Progenitor cell of endocrine pancreas (in vitro differentiated cells): ENCODE measurements at regions not wholly inside any gene's neighbourhood (a gene's known extent, or its start where the extent isn't known, plus 50 kb on each side); places are given as distances from the start of the nearest gene placed in this dataset.

Experiments
- DNase-seq: peaks from one replicate; pipeline ENCODE4 v3.0.0; 2021; ENCODE audit warnings: low spot score; ENCODE audit not compliant: unreplicated experiment
- H3K27ac Mint-ChIP-seq: 2 replicates; pipeline ENCODE4 v1.8.0; 2021; ENCODE audit warnings: mild to moderate bottlenecking, moderate library complexity, mixed read lengths
- H3K27me3 Mint-ChIP-seq: 2 replicates; pipeline ENCODE4 v1.8.0; 2021; ENCODE audit warnings: mixed read lengths
- H3K36me3 Mint-ChIP-seq: 2 replicates; pipeline ENCODE4 v1.8.0; 2022; ENCODE audit warnings: mixed read lengths; ENCODE audit not compliant: insufficient read depth
- H3K4me1 Mint-ChIP-seq: 2 replicates; pipeline ENCODE4 v1.8.0; 2021; ENCODE audit warnings: low read depth, mixed read lengths
- H3K4me3 Mint-ChIP-seq: 2 replicates; pipeline ENCODE4 v1.8.0; 2021; ENCODE audit warnings: low read depth, mild to moderate bottlenecking, moderate library complexity, mixed read lengths
- H3K9me3 Mint-ChIP-seq: 2 replicates; pipeline ENCODE4 v1.8.0; 2021; ENCODE audit warnings: low read depth, mixed read lengths
- CTCF ChIP-seq: fragments of 200-600 bp; sonication (generic); IDR thresholded peaks from one replicate; pipeline ENCODE4 v1.5.0; 2021; ENCODE audit warnings: antibody characterized with exemption, mild to moderate bottlenecking; ENCODE audit not compliant: unreplicated experiment

GRCh38 chr14:83734431-83734830 lies 1795.5 kb upstream of the FLRT2 start:
- TF ChIP-seq CTCF = no peak
- Mint-ChIP-seq H3K27ac (no peak overlapping the region), H3K9me3 (peaks cover 9% of the 10 kb centered on the region), H3K4me1 (no peaks in the 10 kb centered on the region), H3K36me3 (no peaks in the 10 kb centered on the region), H3K4me3 (no peak overlapping the region), H3K27me3 (no peaks in the 10 kb centered on the region)
- DNase-seq = no peak

- no peaks in the 10 kb centered on the region for H3K36me3 Mint-ChIP-seq
- no peak overlapping the region for H3K4me3 Mint-ChIP-seq
- no peak for TF ChIP-seq CTCF
- H3K27me3 Mint-ChIP-seq = no peaks in the 10 kb centered on the region
- no peaks in the 10 kb centered on the region for H3K9me3 Mint-ChIP-seq
- no peak for DNase-seq
- H3K4me1 Mint-ChIP-seq = no peaks in the 10 kb centered on the region
- no peak overlapping the region for H3K27ac Mint-ChIP-seq
Observed at GRCh38 chr14:83741269-83741668, 1788.7 kb upstream of the FLRT2 start.

- TF ChIP-seq CTCF = no peak
- Mint-ChIP-seq H3K27ac (no peak overlapping the region), H3K27me3 (no peaks in the 10 kb centered on the region), H3K4me3 (no peak overlapping the region), H3K36me3 (no peaks in the 10 kb centered on the region), H3K9me3 (no peaks in the 10 kb centered on the region), H3K4me1 (no peaks in the 10 kb centered on the region)
- DNase-seq = no peak
Observed at GRCh38 chr14:83744224-83744623, 1785.7 kb upstream of the FLRT2 start.

- Mint-ChIP-seq H3K9me3 (no peaks in the 10 kb centered on the region), H3K27me3 (no peaks in the 10 kb centered on the region), H3K36me3 (no peaks in the 10 kb centered on the region), H3K27ac (no peak overlapping the region), H3K4me1 (no peaks in the 10 kb centered on the region), H3K4me3 (no peak overlapping the region)
- no peak for TF ChIP-seq CTCF
- DNase-seq = no peak
Observed at GRCh38 chr14:83744891-83745290, 1785.1 kb upstream of the FLRT2 start.

GRCh38 chr14:83746336-83746735 lies 1783.6 kb upstream of the FLRT2 start:
- H3K36me3 Mint-ChIP-seq = no peaks in the 10 kb centered on the region
- no peak for TF ChIP-seq CTCF
- no peak for DNase-seq

More at GRCh38 chr14:83746336-83746735, 1783.6 kb upstream of the FLRT2 start:
- H3K4me1 Mint-ChIP-seq = no peaks in the 10 kb centered on the region
- H3K27me3 Mint-ChIP-seq = no peaks in the 10 kb centered on the region
- H3K27ac Mint-ChIP-seq = no peak overlapping the region
- no peaks in the 10 kb centered on the region for H3K9me3 Mint-ChIP-seq
- no peak overlapping the region for H3K4me3 Mint-ChIP-seq
